ENCODE measurements at regions not wholly inside any gene's neighbourhood (a gene's known extent, or its start where the extent isn't known, plus 50 kb on each side); places are given as distances from the start of the nearest gene placed in this dataset.

DNA sequence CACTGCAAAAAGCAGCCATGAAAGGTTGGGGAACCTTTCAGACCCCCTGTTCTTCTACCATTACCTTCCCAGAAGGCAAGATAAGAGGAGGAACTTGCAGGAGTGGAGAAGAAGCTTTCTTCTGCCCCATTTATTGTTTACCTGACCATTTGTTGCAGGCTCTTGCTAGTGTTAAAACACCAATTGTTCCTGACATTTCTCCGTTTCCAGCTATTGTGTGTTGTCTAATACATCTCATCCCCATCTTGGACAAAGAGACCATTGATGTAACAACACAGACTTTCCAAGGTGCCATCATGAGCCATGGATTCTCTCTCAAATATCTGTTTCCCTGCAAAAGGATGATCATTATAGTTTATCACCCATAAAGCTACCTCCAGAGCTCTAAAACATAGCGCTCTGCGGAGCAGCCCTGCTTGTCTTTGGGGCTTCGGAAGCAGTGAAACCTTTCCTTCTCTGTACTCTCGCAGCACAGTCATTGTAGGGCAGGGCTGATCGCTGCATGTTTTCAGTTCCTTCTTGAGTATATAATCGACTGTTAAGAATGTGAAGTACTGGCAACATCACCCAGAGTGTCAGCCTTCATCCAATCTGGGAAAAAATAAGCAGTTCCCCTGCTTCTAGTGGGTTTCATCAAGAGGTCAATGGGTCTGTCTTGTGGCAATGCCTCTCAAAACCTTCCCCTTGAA lies 680.0 kb downstream of the SEMA5A start:
- Histone ChIP-seq H3K27me3 (ENCODE audit: low read length) (no peaks in the 10 kb centered on the region), H3K9ac (ENCODE audit: low read length) (no peak overlapping the region), H3K9me2 (replicated peaks; ENCODE audit: insufficient read depth, low read length) (no peaks in the 10 kb centered on the region), H3K36me3 (ENCODE audit: low read length) (no peaks in the 10 kb centered on the region), H2AFZ (ENCODE audit: low read depth, low read length, severe bottlenecking) (no peak overlapping the region), H3K27ac (ENCODE audit: low read depth, low read length) (no peak overlapping the region), H3K4me2 (ENCODE audit: low read depth, low read length, poor library complexity, severe bottlenecking) (no peak overlapping the region), H3K4me3 (ENCODE audit: insufficient read depth, low read length, poor library complexity, severe bottlenecking) (no peak overlapping the region), H3K9me3 (ENCODE audit: insufficient read depth, low read length) (no peaks in the 10 kb centered on the region), H4K20me1 (ENCODE audit: low read depth, low read length) (no peaks in the 10 kb centered on the region), H3F3A (ENCODE audit: insufficient read depth) (no peaks in the 10 kb centered on the region), H3K79me2 (ENCODE audit: insufficient read depth, low read length) (no peaks in the 10 kb centered on the region)
- no peak for TF ChIP-seq CTCF (IDR thresholded peaks at IDR 0.05; ENCODE audit: insufficient read depth, low read length, poor library complexity, severe bottlenecking)
- TF ChIP-seq EZH2phosphoT487 (conservative IDR thresholded peaks at IDR 0.05; ENCODE audit: low read length): no peak

DNA sequence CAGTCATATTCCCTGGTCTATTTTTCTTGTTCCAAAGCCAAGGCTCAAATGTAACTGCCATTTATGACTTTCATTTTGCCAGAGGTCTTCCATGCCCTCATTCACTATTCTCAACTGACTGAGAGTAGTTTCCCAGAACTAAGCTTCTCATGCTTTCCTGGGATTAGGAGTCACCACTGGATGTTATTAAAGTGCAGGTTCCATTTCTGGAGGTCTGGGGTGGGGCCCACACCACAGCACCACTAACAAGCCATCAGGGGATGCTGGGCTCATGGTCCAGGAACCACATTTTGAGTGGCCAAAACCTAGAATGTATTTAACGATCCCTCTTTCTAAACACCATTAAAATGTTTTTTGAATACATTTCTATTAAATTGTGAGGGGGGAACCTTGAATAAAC lies 677.6 kb downstream of the SEMA5A start:
- no peak overlapping the region for H3K4me2 ChIP-seq (ENCODE audit: low read depth, low read length, poor library complexity, severe bottlenecking)
- H3K79me2 ChIP-seq (ENCODE audit: insufficient read depth, low read length): no peaks in the 10 kb centered on the region
- no peak for TF ChIP-seq EZH2phosphoT487 (conservative IDR thresholded peaks at IDR 0.05; ENCODE audit: low read length)
- TF ChIP-seq CTCF (IDR thresholded peaks at IDR 0.05; ENCODE audit: insufficient read depth, low read length, poor library complexity, severe bottlenecking): no peak
- H3K36me3 ChIP-seq (ENCODE audit: low read length): no peaks in the 10 kb centered on the region
- H3K27ac ChIP-seq (ENCODE audit: low read depth, low read length): no peak overlapping the region
- H4K20me1 ChIP-seq (ENCODE audit: low read depth, low read length): no peaks in the 10 kb centered on the region
- no peak overlapping the region for H2AFZ ChIP-seq (ENCODE audit: low read depth, low read length, severe bottlenecking)
- no peak overlapping the region for H3K9ac ChIP-seq (ENCODE audit: low read length)
- H3K9me3 ChIP-seq (ENCODE audit: insufficient read depth, low read length): no peaks in the 10 kb centered on the region
- H3K9me2 ChIP-seq (replicated peaks; ENCODE audit: insufficient read depth, low read length): no peaks in the 10 kb centered on the region
- H3K4me3 ChIP-seq (ENCODE audit: insufficient read depth, low read length, poor library complexity, severe bottlenecking): no peak overlapping the region
- H3K27me3 ChIP-seq (ENCODE audit: low read length): no peaks in the 10 kb centered on the region
- H3F3A ChIP-seq (ENCODE audit: insufficient read depth): no peaks in the 10 kb centered on the region

DNA sequence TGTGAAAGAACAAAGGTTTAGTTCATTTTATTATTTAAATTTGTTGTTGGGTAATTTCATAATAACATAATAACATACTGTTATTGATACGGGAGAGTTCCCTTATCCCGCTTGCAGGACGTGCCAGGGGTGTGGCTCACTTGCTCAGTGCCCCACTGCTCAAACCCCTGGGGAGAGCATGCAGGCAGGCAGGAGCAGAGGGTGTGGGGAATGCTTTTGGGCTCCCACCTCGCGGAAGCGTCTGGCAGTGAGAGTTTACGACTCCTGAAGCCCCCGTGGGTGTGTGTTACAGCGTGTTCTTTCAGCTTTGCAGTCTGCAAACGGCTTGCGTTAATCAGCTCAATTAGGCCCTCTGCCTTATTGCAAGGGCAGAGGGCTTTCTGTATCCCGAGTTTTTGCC lies 675.9 kb downstream of the SEMA5A start:
- Histone ChIP-seq H3K27me3 (ENCODE audit: low read length) (no peaks in the 10 kb centered on the region), H3K79me2 (ENCODE audit: insufficient read depth, low read length) (no peaks in the 10 kb centered on the region), H3F3A (ENCODE audit: insufficient read depth) (no peaks in the 10 kb centered on the region), H4K20me1 (ENCODE audit: low read depth, low read length) (no peaks in the 10 kb centered on the region), H3K4me3 (ENCODE audit: insufficient read depth, low read length, poor library complexity, severe bottlenecking) (no peak overlapping the region), H3K4me2 (ENCODE audit: low read depth, low read length, poor library complexity, severe bottlenecking) (no peak overlapping the region), H3K9me3 (ENCODE audit: insufficient read depth, low read length) (no peaks in the 10 kb centered on the region), H3K9me2 (replicated peaks; ENCODE audit: insufficient read depth, low read length) (no peaks in the 10 kb centered on the region), H3K27ac (ENCODE audit: low read depth, low read length) (no peak overlapping the region), H3K36me3 (ENCODE audit: low read length) (no peaks in the 10 kb centered on the region), H2AFZ (ENCODE audit: low read depth, low read length, severe bottlenecking) (no peak overlapping the region), H3K9ac (ENCODE audit: low read length) (no peak overlapping the region)
- no peak for TF ChIP-seq EZH2phosphoT487 (conservative IDR thresholded peaks at IDR 0.05; ENCODE audit: low read length)
- no peak for TF ChIP-seq CTCF (IDR thresholded peaks at IDR 0.05; ENCODE audit: insufficient read depth, low read length, poor library complexity, severe bottlenecking)
